Activated T-cell treated with anti-CD3 and anti-CD28 coated beads, Interleukin-2, amount 50 U/mL, for 72 hours (primary cell): ENCODE measurements at regions not wholly inside any gene's neighbourhood (a gene's known extent, or its start where the extent isn't known, plus 50 kb on each side); places are given as distances from the start of the nearest gene placed in this dataset.

Experiments used
- ATAC-seq, 2 donors: fragments of 150-1000 bp; cut with Tn5 transposase; replicated peaks in 1 of 2; 2 replicates each; pipeline ENCODE4 v1.10.0; 2021; ENCODE audit warnings: moderate library complexity in 2 of 2, mild to moderate bottlenecking in 1 of 2
- DNase-seq, 2 donors: peaks; one replicate each; pipeline ENCODE4 v3.0.0; 2021 to 2022; ENCODE audit warnings: mixed read lengths in 1 of 2
- H3K27ac Mint-ChIP-seq: one replicate; pipeline ENCODE4 v1.8.0; 2022; ENCODE audit warnings: mild to moderate bottlenecking, moderate library complexity, mixed read lengths
- H3K27me3 Mint-ChIP-seq: one replicate; pipeline ENCODE4 v1.8.0; 2022; ENCODE audit warnings: low read depth, mixed read lengths
- H3K36me3 Mint-ChIP-seq, 2 donors: one replicate each; pipeline ENCODE4 v1.8.0; 2022; ENCODE audit warnings: mixed read lengths in 2 of 2, mild to moderate bottlenecking in 1 of 2; ENCODE audit not compliant: insufficient read depth in 2 of 2
- H3K4me1 Mint-ChIP-seq: one replicate; pipeline ENCODE4 v1.8.0; 2022; ENCODE audit warnings: low read depth, mixed read lengths
- H3K4me3 Mint-ChIP-seq, 2 donors: one replicate each; pipeline ENCODE4 v1.8.0; 2022; ENCODE audit warnings: mild to moderate bottlenecking in 2 of 2, mixed read lengths in 2 of 2, moderate library complexity in 2 of 2
- H3K9me3 Mint-ChIP-seq, 2 donors: one replicate each; pipeline ENCODE4 v1.8.0; 2022; ENCODE audit warnings: mixed read lengths in 2 of 2

- H3K27ac Mint-ChIP-seq, result no peak overlapping the region
- peak; percentile 32 to 49 for ATAC-seq
- DNase-seq, result peak in 1 of 2 donors; percentile 3
- H3K4me1 Mint-ChIP-seq, result no peaks in the 10 kb centered on the region
- no peaks in the 10 kb centered on the region for H3K36me3 Mint-ChIP-seq
- H3K27me3 Mint-ChIP-seq, result peaks cover 6% of the 10 kb centered on the region
- H3K4me3 Mint-ChIP-seq, result no peak overlapping the region
- H3K9me3 Mint-ChIP-seq, result no peaks in the 10 kb centered on the region
Measured at GRCh38 chr11:112584672-112585071, 324.0 kb upstream of the PLET1 start.

GRCh38 chr11:112587664-112588063, 327.0 kb upstream of the PLET1 start:
- no peaks in the 10 kb centered on the region for H3K4me1 Mint-ChIP-seq
- DNase-seq (no peak), ATAC-seq (no peak)
- peaks cover 6% of the 10 kb centered on the region for H3K27me3 Mint-ChIP-seq
- no peak overlapping the region for H3K4me3 Mint-ChIP-seq
- no peak overlapping the region for H3K27ac Mint-ChIP-seq
- no peaks in the 10 kb centered on the region for H3K9me3 Mint-ChIP-seq
- H3K36me3 Mint-ChIP-seq, result no peaks in the 10 kb centered on the region

GRCh38 chr11:112588252-112588694, 327.6 kb upstream of the PLET1 start:
- Mint-ChIP-seq H3K27ac (no peak overlapping the region), H3K4me1 (no peaks in the 10 kb centered on the region), H3K9me3 (no peaks in the 10 kb centered on the region), H3K4me3 (no peak overlapping the region), H3K36me3 (no peaks in the 10 kb centered on the region), H3K27me3 (peaks cover 6% of the 10 kb centered on the region)
- ATAC-seq (peak; percentile 82 to 86), DNase-seq (peak; percentile 36 to 46)

GRCh38 chr11:112589155-112589554, 328.5 kb upstream of the PLET1 start:
- ATAC-seq, result no peak
- Mint-ChIP-seq H3K36me3 (no peaks in the 10 kb centered on the region), H3K27ac (no peak overlapping the region), H3K4me1 (no peaks in the 10 kb centered on the region), H3K9me3 (no peaks in the 10 kb centered on the region), H3K4me3 (no peak overlapping the region), H3K27me3 (peaks cover 6% of the 10 kb centered on the region)
- DNase-seq, result no peak

- no peaks in the 10 kb centered on the region for H3K27me3 Mint-ChIP-seq
- H3K4me3 Mint-ChIP-seq, result no peak overlapping the region
- DNase-seq, result no peak
- no peak overlapping the region for H3K27ac Mint-ChIP-seq
- H3K4me1 Mint-ChIP-seq, result no peaks in the 10 kb centered on the region
- no peak for ATAC-seq
- H3K36me3 Mint-ChIP-seq, result no peaks in the 10 kb centered on the region
- no peaks in the 10 kb centered on the region for H3K9me3 Mint-ChIP-seq
Measured at GRCh38 chr11:112590764-112591163, 330.1 kb upstream of the PLET1 start.

- H3K27ac Mint-ChIP-seq, result no peak overlapping the region
- H3K4me3 Mint-ChIP-seq, result no peak overlapping the region
- H3K27me3 Mint-ChIP-seq, result no peaks in the 10 kb centered on the region
- no peaks in the 10 kb centered on the region for H3K36me3 Mint-ChIP-seq
- ATAC-seq (no peak), DNase-seq (no peak)
- no peaks in the 10 kb centered on the region for H3K9me3 Mint-ChIP-seq
- H3K4me1 Mint-ChIP-seq, result peaks cover 4% of the 10 kb centered on the region
Measured at GRCh38 chr11:112593440-112593839, 332.8 kb upstream of the PLET1 start.

GRCh38 chr11:112596324-112596723, 335.7 kb upstream of the PLET1 start:
- no peaks in the 10 kb centered on the region for H3K36me3 Mint-ChIP-seq
- DNase-seq (no peak), ATAC-seq (no peak)
- no peak overlapping the region for H3K27ac Mint-ChIP-seq
- H3K27me3 Mint-ChIP-seq, result peaks cover 6% of the 10 kb centered on the region
- no peak overlapping the region for H3K4me3 Mint-ChIP-seq
- no peaks in the 10 kb centered on the region for H3K9me3 Mint-ChIP-seq
- peaks cover 4% of the 10 kb centered on the region for H3K4me1 Mint-ChIP-seq

GRCh38 chr11:112597286-112597790, 336.7 kb upstream of the PLET1 start:
- Mint-ChIP-seq H3K27me3 (peaks cover 11% of the 10 kb centered on the region), H3K4me1 (peaks cover 4% of the 10 kb centered on the region), H3K27ac (no peak overlapping the region), H3K4me3 (no peak overlapping the region), H3K9me3 (no peaks in the 10 kb centered on the region), H3K36me3 (no peaks in the 10 kb centered on the region)
- no peak for ATAC-seq
- DNase-seq, result no peak

- H3K36me3 Mint-ChIP-seq, result no peaks in the 10 kb centered on the region
- DNase-seq (no peak), ATAC-seq (no peak)
- H3K4me3 Mint-ChIP-seq, result no peak overlapping the region
- H3K9me3 Mint-ChIP-seq, result no peaks in the 10 kb centered on the region
- peaks cover 4% of the 10 kb centered on the region for H3K4me1 Mint-ChIP-seq
- peaks cover 15% of the 10 kb centered on the region for H3K27me3 Mint-ChIP-seq
- no peak overlapping the region for H3K27ac Mint-ChIP-seq
Measured at GRCh38 chr11:112599265-112599664, 338.6 kb upstream of the PLET1 start.

GRCh38 chr11:112599856-112600533, 339.3 kb upstream of the PLET1 start:
- Mint-ChIP-seq H3K27ac (no peak overlapping the region), H3K36me3 (no peaks in the 10 kb centered on the region), H3K27me3 (peaks cover 22% of the 10 kb centered on the region), H3K4me3 (no peak overlapping the region), H3K9me3 (no peaks in the 10 kb centered on the region), H3K4me1 (peaks cover 4% of the 10 kb centered on the region)
- ATAC-seq (no peak), DNase-seq (no peak)

GRCh38 chr11:112605093-112605666, 344.5 kb upstream of the PLET1 start:
- Mint-ChIP-seq H3K27ac (peak overlapping the region; percentile 25), H3K36me3 (no peaks in the 10 kb centered on the region), H3K4me1 (peaks cover 4% of the 10 kb centered on the region), H3K27me3 (peaks cover 37% of the 10 kb centered on the region), H3K9me3 (no peaks in the 10 kb centered on the region), H3K4me3 (no peak overlapping the region)
- ATAC-seq, result peak; percentile 20 to 77
- DNase-seq, result no peak

- no peak for DNase-seq
- H3K4me3 Mint-ChIP-seq, result no peak overlapping the region
Measured at GRCh38 chr11:112606656-112607055, 346.0 kb upstream of the PLET1 start.

GRCh38 chr11:112608509-112608908, 347.8 kb upstream of the PLET1 start:
- peaks cover 30% of the 10 kb centered on the region for H3K27me3 Mint-ChIP-seq
- H3K4me1 Mint-ChIP-seq, result peaks cover 4% of the 10 kb centered on the region
- H3K4me3 Mint-ChIP-seq, result no peak overlapping the region
- no peaks in the 10 kb centered on the region for H3K36me3 Mint-ChIP-seq
- ATAC-seq (no peak), DNase-seq (no peak)
- H3K27ac Mint-ChIP-seq, result no peak overlapping the region
- H3K9me3 Mint-ChIP-seq, result no peaks in the 10 kb centered on the region

More at GRCh38 chr11:112606656-112607055, 346.0 kb upstream of the PLET1 start:
- peaks cover 4% of the 10 kb centered on the region for H3K4me1 Mint-ChIP-seq
- H3K27me3 Mint-ChIP-seq, result peaks cover 37% of the 10 kb centered on the region
- H3K36me3 Mint-ChIP-seq, result no peaks in the 10 kb centered on the region
- ATAC-seq, result peak in 1 of 2 donors; percentile 26
- H3K27ac Mint-ChIP-seq, result no peak overlapping the region
- no peaks in the 10 kb centered on the region for H3K9me3 Mint-ChIP-seq

GRCh38 chr11:112610494-112610893, 349.8 kb upstream of the PLET1 start:
- Mint-ChIP-seq H3K9me3 (no peaks in the 10 kb centered on the region), H3K4me1 (peaks cover 4% of the 10 kb centered on the region), H3K36me3 (no peaks in the 10 kb centered on the region), H3K4me3 (no peak overlapping the region), H3K27ac (no peak overlapping the region), H3K27me3 (peaks cover 18% of the 10 kb centered on the region)
- ATAC-seq (no peak), DNase-seq (no peak)
